ENCODE measurements at regions not wholly inside any gene's neighbourhood (a gene's known extent, or its start where the extent isn't known, plus 50 kb on each side); places are given as distances from the start of the nearest gene placed in this dataset.

GRCh38 chr12:115859231-115859630 is 418.3 kb downstream of the MED13L start:
- DNase-seq (ENCODE audit: low read depth, low spot score) = no peak

GRCh38 chr12:115857923-115858322 is 419.6 kb downstream of the MED13L start:
- no peak for DNase-seq (ENCODE audit: low read depth, low spot score)

- DNase-seq (ENCODE audit: low read depth, low spot score) = no peak
Observed at GRCh38 chr12:115857160-115857920, 420.2 kb downstream of the MED13L start.

- DNase-seq (ENCODE audit: low read depth, low spot score) = no peak
Observed at GRCh38 chr12:115852054-115852453, 425.4 kb downstream of the MED13L start.

- no peak for DNase-seq (ENCODE audit: low read depth, low spot score)
Observed at GRCh38 chr12:115850957-115851356, 426.5 kb downstream of the MED13L start.

GRCh38 chr12:115849262-115849943 is 428.1 kb downstream of the MED13L start:
- DNase-seq (ENCODE audit: low read depth, low spot score) = no peak

GRCh38 chr12:115847398-115847797 is 430.1 kb downstream of the MED13L start:
- DNase-seq (ENCODE audit: low read depth, low spot score) = no peak

- peak; percentile 53 for DNase-seq (ENCODE audit: low read depth, low spot score)
Observed at GRCh38 chr12:115846516-115846915, 431.0 kb downstream of the MED13L start.

- peak; percentile 48 for DNase-seq (ENCODE audit: low read depth, low spot score)
Observed at GRCh38 chr12:115840159-115840558, 437.3 kb downstream of the MED13L start.

GRCh38 chr12:115838952-115839351 is 438.5 kb downstream of the MED13L start:
- no peak for DNase-seq (ENCODE audit: low read depth, low spot score)

- no peak for DNase-seq (ENCODE audit: low read depth, low spot score)
Observed at GRCh38 chr12:115837220-115837619, 440.3 kb downstream of the MED13L start.

GRCh38 chr12:115835445-115835844 is 442.0 kb downstream of the MED13L start:
- DNase-seq (ENCODE audit: low read depth, low spot score) = peak; percentile 56

- DNase-seq (ENCODE audit: low read depth, low spot score) = no peak
Observed at GRCh38 chr12:115833704-115834103, 443.8 kb downstream of the MED13L start.

GRCh38 chr12:115830633-115831032 is 446.9 kb downstream of the MED13L start:
- no peak for DNase-seq (ENCODE audit: low read depth, low spot score)

- DNase-seq (ENCODE audit: low read depth, low spot score) = no peak
Observed at GRCh38 chr12:115830070-115830469, 447.4 kb downstream of the MED13L start.

GRCh38 chr12:115828168-115828567 is 449.3 kb downstream of the MED13L start:
- DNase-seq (ENCODE audit: low read depth, low spot score) = no peak

- DNase-seq (ENCODE audit: low read depth, low spot score) = no peak
Observed at GRCh38 chr12:115824936-115825602, 452.4 kb downstream of the MED13L start.

- DNase-seq (ENCODE audit: low read depth, low spot score) = peak; percentile 39
Observed at GRCh38 chr12:115823635-115824034, 453.9 kb downstream of the MED13L start.

GRCh38 chr12:115820656-115821055 is 456.8 kb downstream of the MED13L start:
- DNase-seq (ENCODE audit: low read depth, low spot score) = peak; percentile 86

- DNase-seq (ENCODE audit: low read depth, low spot score) = no peak
Observed at GRCh38 chr12:115818973-115819372, 458.5 kb downstream of the MED13L start.

GRCh38 chr12:115817389-115817788 is 460.1 kb downstream of the MED13L start:
- no peak for DNase-seq (ENCODE audit: low read depth, low spot score)

GRCh38 chr12:115815924-115816323 is 461.6 kb downstream of the MED13L start:
- DNase-seq (ENCODE audit: low read depth, low spot score) = no peak

- DNase-seq (ENCODE audit: low read depth, low spot score) = no peak
Observed at GRCh38 chr12:115813256-115813655, 464.2 kb downstream of the MED13L start.
